ENCODE measurements at regions not wholly inside any gene's neighbourhood (a gene's known extent, or its start where the extent isn't known, plus 50 kb on each side); places are given as distances from the start of the nearest gene placed in this dataset.
"Not testable (repeated sequence)": the region's sequence is repeated elsewhere in the genome, so short reads cannot be mapped to it uniquely, and the experiment has no call there.

DNA sequence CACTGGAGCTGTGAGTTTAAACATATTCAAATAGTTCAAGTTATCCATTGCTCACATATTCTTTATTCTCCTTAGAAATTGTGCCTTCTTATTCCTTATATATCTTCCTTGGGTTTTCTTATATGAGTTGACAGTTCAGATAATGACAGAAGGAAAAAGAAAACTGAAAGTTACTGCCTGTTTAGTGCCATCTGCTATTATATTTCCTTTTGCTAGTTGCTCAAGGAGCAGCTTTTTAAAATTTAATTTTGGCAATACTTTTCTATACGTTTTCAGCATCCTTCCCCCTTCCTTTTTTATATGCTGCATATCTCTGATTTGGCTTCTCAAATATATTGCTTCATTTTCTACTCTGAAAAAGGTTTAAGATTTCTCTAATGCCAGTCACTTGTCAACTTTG lies 903.1 kb upstream of the SPRY2 start:
- no peak for DNase-seq

DNA sequence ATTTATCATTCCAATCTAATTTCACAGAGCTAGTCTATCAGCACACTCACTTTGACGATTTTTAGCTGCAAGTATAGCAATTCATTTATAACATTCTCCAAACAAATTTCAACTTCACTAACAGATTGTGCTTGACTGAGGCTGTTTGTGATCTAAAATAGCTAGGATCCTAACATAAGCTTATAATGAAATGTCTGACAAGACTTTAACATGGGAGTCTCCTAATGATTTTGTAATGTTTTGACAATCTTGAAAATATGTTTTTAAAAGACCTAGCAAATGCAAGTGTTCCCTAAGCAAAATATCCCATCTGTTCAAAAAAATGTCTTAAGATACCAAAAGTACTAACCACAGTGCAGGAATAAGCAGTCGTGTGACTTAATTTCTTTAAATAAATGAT lies 889.5 kb upstream of the SPRY2 start:
- no peak for DNase-seq

GRCh38 chr13:81226830-81227229 lies 885.9 kb upstream of the SPRY2 start:
- not testable (repeated sequence) for DNase-seq

GRCh38 chr13:81224209-81224833 lies 883.4 kb upstream of the SPRY2 start:
- DNase-seq, result peak; percentile 18

DNA sequence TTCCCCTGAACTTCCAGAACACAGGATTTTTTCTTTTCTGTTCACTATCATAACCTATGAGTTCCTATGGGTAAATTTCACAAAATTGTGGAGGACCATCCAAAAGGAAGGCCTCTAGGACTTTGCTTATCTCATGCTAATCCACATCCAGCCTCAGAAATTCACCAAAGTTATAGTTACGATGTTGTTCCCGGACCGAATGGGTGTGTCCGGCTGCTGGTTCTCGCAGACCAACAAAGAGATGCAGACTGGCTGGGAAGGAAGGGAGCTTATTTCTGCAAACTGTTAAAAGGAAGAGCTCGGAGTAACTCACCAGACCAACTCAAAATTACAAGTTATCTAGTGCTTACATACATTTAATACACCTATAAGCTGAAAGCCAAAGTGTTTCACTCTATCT lies 882.9 kb upstream of the SPRY2 start:
- no peak for DNase-seq

- DNase-seq, result no peak
Observed at GRCh38 chr13:81211713-81212112, 870.8 kb upstream of the SPRY2 start.

DNA sequence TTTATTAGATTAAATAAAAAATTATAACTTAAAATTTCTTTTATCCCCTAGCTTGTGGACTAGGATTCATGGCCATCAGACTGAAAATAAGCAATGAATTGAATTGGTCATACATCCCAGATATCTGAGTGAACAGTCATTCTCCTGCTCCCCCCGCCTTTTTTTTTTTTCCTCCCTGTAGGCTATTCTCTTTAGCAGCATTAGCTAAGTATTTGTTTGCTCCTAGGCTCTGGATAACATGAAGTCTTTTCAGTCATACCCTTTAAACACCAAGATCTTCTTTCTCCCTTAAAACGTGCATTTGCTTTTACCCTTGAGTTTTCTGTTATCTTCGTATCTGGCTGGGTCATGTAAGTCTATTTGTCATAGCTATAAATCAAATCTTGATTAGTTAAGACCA lies 866.7 kb upstream of the SPRY2 start:
- no peak for DNase-seq

DNA sequence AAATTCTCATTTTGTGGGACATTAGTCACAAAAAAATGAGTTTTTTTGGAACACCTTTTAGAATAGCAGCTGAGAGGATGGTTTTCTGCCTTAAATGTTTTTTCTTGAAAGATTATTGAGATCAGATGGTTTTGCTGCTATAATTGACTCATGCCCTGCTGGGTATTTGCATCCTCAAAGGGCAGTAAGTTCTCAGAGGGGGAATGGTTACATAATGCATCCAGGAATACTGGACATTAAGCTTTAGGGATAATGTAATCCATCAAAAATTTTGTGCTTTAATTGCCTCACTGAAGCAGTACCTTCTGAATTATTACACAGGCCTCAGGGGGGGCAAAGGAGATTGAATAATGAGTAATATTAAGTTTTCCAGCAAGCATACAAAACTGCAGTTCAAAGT lies 866.3 kb upstream of the SPRY2 start:
- DNase-seq, result no peak

GRCh38 chr13:81203783-81204182 lies 862.9 kb upstream of the SPRY2 start:
- DNase-seq, result no peak

DNA sequence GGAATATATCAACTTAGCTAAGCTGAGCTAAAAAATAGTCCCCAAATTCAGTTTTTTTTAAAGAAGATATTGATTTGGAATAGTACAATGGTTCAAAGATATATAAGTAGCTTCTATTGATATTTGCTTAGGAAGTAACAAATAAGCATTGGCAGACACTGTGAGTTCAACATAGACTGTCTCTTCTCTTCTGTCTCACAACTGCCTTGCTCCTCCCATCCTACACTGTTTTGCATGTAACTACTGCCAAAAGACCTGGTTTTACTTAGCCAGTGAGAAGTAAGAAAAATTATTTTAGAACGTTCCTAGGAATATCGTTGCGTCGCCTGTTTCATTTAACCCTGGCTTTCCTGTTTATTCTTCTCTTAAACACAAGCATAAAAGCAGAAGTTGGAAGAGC lies 859.0 kb upstream of the SPRY2 start:
- DNase-seq, result no peak

DNA sequence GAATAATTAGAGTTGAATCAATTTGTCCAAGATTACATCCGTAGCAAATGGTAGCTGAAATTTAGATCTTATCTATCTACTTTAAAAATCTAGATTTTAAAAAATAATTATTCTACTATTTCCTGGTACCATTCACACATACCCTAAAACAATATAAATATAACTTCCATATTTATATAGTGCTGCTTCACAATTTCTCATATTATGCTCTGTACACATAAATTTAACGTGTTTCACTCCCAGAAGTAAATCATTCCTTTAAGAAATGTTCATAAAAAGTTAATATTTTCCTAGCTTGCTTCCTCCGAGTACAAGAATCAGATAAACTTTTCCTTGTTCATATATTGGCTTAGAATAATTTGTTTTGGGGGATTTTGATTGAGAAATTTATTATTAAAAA lies 857.0 kb upstream of the SPRY2 start:
- no peak for DNase-seq

- DNase-seq, result no peak
Observed at GRCh38 chr13:81197483-81197882, 856.6 kb upstream of the SPRY2 start.

GRCh38 chr13:81194362-81194761 lies 853.4 kb upstream of the SPRY2 start:
- no peak for DNase-seq

DNA sequence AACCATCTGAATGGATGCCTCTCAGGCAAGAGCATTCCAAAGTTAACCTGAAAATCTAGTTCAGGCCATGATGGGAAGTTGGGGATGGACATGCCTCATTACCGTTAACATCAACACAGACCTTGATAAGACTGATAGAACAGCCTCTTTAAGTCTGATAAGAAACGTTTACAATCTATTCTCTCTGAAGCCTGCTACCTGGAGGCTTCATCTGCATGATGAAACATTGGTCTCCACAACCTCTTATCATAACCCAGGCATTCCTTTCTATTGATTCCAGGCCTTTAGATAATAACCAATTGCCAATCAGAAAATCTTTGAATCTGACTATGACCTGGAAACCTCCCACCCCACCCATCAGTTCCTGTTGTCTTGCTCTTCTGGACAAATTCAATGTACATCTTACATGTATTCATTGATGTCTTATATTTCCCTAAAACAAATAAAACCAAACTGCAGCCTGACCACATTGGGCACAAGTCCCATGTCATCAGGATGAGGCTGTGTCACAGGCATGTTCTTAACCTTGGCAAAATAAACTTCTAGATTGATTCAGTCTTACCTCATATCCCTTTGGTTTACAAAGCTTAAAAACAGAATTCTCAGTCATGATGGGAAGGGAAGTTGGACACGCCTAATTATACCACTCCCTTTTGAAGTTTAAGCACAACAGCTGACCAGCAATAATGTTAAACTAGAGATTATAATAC lies 843.8 kb upstream of the SPRY2 start:
- no peak for DNase-seq

DNA sequence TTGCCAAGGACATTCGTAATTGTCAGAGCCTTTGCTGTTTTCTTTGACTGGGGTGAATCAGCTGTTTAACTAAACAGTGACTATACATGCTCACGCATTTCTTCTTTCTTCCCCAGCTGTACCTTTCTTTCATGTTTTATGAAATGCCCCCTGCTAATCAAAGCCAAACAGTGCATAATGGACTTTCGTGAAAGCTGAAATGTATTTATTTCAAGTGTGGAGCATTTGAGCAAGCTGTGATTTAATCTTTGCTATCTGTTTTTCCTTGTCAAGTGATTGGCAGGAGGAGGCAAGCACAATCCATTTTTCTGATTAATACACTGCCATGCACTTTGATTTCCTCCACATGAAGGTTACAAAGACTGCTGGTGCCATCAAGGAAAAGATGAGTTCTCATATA lies 831.7 kb upstream of the SPRY2 start:
- no peak for DNase-seq

- DNase-seq, result peak; percentile 46
Observed at GRCh38 chr13:81171065-81171647, 830.2 kb upstream of the SPRY2 start.

- not testable (repeated sequence) for DNase-seq
Observed at GRCh38 chr13:81163823-81164222, 822.9 kb upstream of the SPRY2 start.

DNA sequence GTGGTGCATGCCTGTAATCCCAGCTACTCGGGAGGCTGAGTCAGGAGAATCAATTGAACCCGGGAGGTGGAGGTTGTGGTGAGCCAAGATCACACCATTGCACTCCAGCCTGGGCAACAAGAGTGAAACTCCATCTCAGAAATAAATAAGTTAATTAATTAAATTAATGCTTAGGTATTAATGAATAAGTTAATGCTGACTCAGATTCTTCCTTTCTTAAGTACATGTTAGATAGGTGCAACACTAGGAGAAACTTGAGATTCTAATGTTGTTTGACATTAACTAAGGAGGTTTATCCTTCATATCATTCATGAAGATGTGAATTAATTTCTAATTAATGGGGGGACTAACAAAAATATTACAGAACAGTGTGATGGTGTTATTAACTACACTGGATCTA lies 812.6 kb upstream of the SPRY2 start:
- DNase-seq, result no peak

- DNase-seq, result no peak
Observed at GRCh38 chr13:81148822-81149221, 807.9 kb upstream of the SPRY2 start.

- DNase-seq, result not testable (repeated sequence)
Observed at GRCh38 chr13:81146576-81146975, 805.6 kb upstream of the SPRY2 start.

GRCh38 chr13:81142306-81142999 lies 801.5 kb upstream of the SPRY2 start:
- DNase-seq, result no peak

GRCh38 chr13:81140675-81141074 lies 799.7 kb upstream of the SPRY2 start:
- no peak for DNase-seq

GRCh38 chr13:81139987-81140386 lies 799.1 kb upstream of the SPRY2 start:
- no peak for DNase-seq

Measured in left kidney (tissue), 1 donor.